HFFc6 (cell line): ENCODE measurements at regions not wholly inside any gene's neighbourhood (a gene's known extent, or its start where the extent isn't known, plus 50 kb on each side); places are given as distances from the start of the nearest gene placed in this dataset.
"Not testable (repeated sequence)": the region's sequence is repeated elsewhere in the genome, so short reads cannot be mapped to it uniquely, and the experiment has no call there.

Experiments used
- DNase-seq: peaks from one replicate; pipeline ENCODE4 v3.0.0-alpha.2; 2018
- H3K27ac Mint-ChIP-seq: 2 replicates; pipeline ENCODE4 v1.8.0; 2020; ENCODE audit warnings: mild to moderate bottlenecking, mixed read lengths
- H3K27me3 Mint-ChIP-seq: 2 replicates; pipeline ENCODE4 v1.8.0; 2021; ENCODE audit warnings: mild to moderate bottlenecking, moderate library complexity, mixed read lengths; ENCODE audit not compliant: insufficient read depth
- H3K36me3 Mint-ChIP-seq: 2 replicates; pipeline ENCODE4 v1.8.0; 2021; ENCODE audit warnings: low read depth, mixed read lengths
- H3K4me1 Mint-ChIP-seq: 2 replicates; pipeline ENCODE4 v1.8.0; 2020; ENCODE audit warnings: low read depth, mixed read lengths
- H3K4me3 Mint-ChIP-seq: 2 replicates; pipeline ENCODE4 v1.8.0; 2020; ENCODE audit warnings: mild to moderate bottlenecking, moderate library complexity, mixed read lengths
- H3K9me3 Mint-ChIP-seq: 2 replicates; pipeline ENCODE4 v1.8.0; 2020; ENCODE audit warnings: mild to moderate bottlenecking, mixed read lengths
- TF ChIP-seq, protein P1 (sequence below): fragments of 200-600 bp; sonication (generic); IDR thresholded peaks from 2 replicates; pipeline ENCODE4 v1.5.0; 2021; ENCODE audit warnings: antibody characterized with exemption, mild to moderate bottlenecking

DNA sequence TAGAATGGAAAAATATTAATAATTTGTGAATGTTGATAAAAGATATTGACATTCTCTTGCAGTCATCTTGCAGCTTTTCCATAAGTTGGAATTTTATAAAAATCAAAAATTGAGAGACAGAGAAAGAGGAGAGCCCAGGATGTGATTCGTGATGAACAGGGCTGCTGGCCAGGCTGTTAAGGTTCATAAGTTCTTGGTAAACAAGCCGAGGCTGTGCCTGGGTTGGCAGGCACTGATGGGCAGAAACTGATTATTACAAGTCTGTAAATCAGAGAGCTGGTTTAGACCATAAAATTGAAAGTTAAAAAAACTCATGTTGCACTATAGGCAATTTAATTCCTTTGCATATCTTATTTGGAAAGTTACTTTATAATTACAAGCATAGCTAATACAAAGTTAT lies 533.7 kb downstream of the HAPSTR1 start:
- peaks cover 42% of the 10 kb centered on the region for H3K9me3 Mint-ChIP-seq

DNA sequence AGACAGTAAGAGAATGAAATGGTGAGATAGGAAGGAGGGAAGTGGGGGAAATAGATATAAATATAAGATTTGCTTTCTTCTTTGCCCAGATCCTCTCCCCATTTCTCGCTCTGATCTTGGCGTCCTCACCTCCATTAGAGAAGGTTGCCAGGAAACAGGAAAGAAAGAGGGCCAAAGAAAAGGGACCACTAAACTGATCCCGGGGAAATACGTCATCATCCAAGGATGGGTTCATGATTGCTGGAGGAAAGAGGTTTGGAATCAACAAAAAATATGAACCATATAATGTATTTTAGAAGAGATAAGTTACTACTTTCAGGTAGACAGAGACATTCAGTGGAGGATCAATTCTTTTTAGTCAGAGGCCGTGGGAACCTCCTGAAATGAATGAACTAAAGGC lies 536.0 kb downstream of the HAPSTR1 start:
- Mint-ChIP-seq H3K4me3 (no peak overlapping the region), H3K9me3 (peaks cover 34% of the 10 kb centered on the region), H3K36me3 (no peaks in the 10 kb centered on the region)

More for the DNA sequence above, 533.7 kb downstream of the HAPSTR1 start:
- H3K36me3 Mint-ChIP-seq: no peaks in the 10 kb centered on the region
- H3K27me3 Mint-ChIP-seq: no peaks in the 10 kb centered on the region
- no peak for DNase-seq
- TF ChIP-seq, protein P1, sequence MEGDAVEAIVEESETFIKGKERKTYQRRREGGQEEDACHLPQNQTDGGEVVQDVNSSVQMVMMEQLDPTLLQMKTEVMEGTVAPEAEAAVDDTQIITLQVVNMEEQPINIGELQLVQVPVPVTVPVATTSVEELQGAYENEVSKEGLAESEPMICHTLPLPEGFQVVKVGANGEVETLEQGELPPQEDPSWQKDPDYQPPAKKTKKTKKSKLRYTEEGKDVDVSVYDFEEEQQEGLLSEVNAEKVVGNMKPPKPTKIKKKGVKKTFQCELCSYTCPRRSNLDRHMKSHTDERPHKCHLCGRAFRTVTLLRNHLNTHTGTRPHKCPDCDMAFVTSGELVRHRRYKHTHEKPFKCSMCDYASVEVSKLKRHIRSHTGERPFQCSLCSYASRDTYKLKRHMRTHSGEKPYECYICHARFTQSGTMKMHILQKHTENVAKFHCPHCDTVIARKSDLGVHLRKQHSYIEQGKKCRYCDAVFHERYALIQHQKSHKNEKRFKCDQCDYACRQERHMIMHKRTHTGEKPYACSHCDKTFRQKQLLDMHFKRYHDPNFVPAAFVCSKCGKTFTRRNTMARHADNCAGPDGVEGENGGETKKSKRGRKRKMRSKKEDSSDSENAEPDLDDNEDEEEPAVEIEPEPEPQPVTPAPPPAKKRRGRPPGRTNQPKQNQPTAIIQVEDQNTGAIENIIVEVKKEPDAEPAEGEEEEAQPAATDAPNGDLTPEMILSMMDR: no peak
- no peak overlapping the region for H3K4me3 Mint-ChIP-seq
- H3K27ac Mint-ChIP-seq: no peak overlapping the region
- H3K4me1 Mint-ChIP-seq: no peaks in the 10 kb centered on the region

DNA sequence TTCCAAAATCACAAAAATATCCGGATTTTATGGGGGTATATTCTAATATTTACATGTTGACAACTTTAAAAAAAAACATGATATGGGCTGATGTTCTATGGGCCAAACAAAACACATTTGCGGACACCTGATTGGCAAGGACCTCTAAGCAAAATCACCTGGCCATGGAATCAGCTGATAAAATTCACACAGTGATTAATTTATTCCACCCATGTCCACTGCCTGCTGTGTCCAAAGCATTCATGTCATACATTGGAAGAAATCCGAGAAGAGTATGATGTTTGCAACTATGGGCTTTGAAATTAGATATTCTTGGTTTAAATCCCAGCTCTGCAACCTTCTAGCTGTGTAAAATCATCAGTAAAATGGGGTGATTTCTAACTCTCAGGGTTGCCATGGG lies 538.7 kb downstream of the HAPSTR1 start:
- TF ChIP-seq, protein P1: no peak
- peaks cover 31% of the 10 kb centered on the region for H3K9me3 Mint-ChIP-seq
- no peak for DNase-seq
- H3K36me3 Mint-ChIP-seq: no peaks in the 10 kb centered on the region
- no peak overlapping the region for H3K4me3 Mint-ChIP-seq
- no peak overlapping the region for H3K27ac Mint-ChIP-seq
- H3K27me3 Mint-ChIP-seq: no peaks in the 10 kb centered on the region; the same call in 1 of the 2 replicates
- no peaks in the 10 kb centered on the region for H3K4me1 Mint-ChIP-seq

More for the DNA sequence above, 536.0 kb downstream of the HAPSTR1 start:
- TF ChIP-seq, protein P1: no peak
- H3K27me3 Mint-ChIP-seq: no peaks in the 10 kb centered on the region
- no peaks in the 10 kb centered on the region for H3K4me1 Mint-ChIP-seq
- DNase-seq: no peak
- H3K27ac Mint-ChIP-seq: no peak overlapping the region

DNA sequence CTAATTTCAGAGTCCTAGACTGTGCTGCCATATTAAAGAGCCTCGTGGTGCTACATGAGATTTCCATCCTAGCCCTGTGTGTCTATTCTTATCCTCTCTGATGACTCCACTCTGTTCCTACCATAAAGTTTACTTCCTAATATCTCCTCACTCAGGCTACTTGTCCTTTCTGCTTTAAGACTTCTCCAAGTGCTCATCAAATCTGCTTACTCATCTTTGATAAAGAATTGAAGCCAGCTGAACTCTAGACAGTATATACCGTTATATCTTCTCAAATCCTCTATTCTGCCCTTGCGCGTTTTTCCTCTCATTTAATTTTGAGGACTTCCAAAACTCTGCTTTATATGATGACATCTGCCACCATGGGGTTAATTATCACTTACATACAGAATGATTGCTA lies 539.5 kb downstream of the HAPSTR1 start:
- Mint-ChIP-seq H3K4me1 (no peaks in the 10 kb centered on the region), H3K4me3 (no peak overlapping the region), H3K27me3 (no peaks in the 10 kb centered on the region; the same call in 1 of the 2 replicates), H3K9me3 (peaks cover 28% of the 10 kb centered on the region), H3K36me3 (no peaks in the 10 kb centered on the region), H3K27ac (no peak overlapping the region)
- TF ChIP-seq, protein P1: no peak
- DNase-seq: no peak

DNA sequence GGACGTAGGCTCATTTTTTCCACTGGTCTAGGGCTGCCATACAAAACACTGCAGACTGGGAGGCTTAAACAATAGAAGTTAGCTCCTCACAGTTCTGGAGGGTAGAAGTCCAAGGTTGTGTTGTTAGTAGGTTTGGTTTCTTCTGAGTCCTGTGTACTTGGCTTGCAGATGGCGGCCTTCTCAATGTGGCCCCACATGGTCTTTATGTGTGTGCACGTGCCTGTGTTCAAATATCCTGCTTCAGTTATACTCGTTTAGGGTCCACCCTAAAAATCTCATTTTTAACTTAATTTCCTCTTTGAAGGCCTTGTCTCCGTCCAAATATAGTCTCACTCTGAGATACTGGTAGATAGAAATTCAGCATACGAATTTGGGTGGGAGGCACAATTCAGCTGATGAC lies 542.4 kb downstream of the HAPSTR1 start:
- TF ChIP-seq, protein P1: no peak
- Mint-ChIP-seq H3K4me3 (no peak overlapping the region), H3K27me3 (no peaks in the 10 kb centered on the region; the same call in 1 of the 2 replicates), H3K9me3 (peaks cover 30% of the 10 kb centered on the region), H3K36me3 (no peaks in the 10 kb centered on the region), H3K27ac (no peak overlapping the region), H3K4me1 (no peaks in the 10 kb centered on the region)
- no peak for DNase-seq

DNA sequence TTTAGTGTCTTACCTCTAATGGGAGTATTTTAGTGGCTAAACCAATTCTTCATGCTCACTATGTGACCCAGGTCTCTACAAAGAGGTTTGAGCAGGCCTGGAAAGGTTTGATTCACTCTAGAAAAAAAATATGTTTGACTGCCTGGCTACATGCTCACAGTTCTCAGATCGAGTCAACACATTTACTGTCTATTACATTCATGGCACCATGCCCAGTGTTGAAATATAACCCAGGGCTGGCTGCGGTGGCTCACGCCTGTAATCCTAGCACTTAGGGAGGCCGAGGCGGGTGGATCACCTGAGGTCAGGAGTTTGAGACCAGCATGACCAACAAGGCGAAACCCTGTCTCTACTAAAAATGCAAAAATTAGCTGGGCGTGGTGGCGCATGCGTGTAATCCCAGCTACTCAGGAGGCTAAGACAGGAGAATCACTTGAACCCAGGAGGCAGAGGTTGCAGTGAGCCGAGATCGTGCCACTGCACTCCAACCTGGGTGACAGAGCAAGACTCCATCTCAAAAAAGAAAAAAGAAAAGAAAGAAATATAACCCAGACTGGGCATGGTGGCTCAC lies 543.8 kb downstream of the HAPSTR1 start:
- DNase-seq, H3K4me1 Mint-ChIP-seq, H3K36me3 Mint-ChIP-seq, H3K4me3 Mint-ChIP-seq, H3K27me3 Mint-ChIP-seq, H3K27ac Mint-ChIP-seq: not testable (repeated sequence)
- peaks cover 37% of the 10 kb centered on the region for H3K9me3 Mint-ChIP-seq
